ENCODE measurements at regions not wholly inside any gene's neighbourhood (a gene's known extent, or its start where the extent isn't known, plus 50 kb on each side); places are given as distances from the start of the nearest gene placed in this dataset.

DNA sequence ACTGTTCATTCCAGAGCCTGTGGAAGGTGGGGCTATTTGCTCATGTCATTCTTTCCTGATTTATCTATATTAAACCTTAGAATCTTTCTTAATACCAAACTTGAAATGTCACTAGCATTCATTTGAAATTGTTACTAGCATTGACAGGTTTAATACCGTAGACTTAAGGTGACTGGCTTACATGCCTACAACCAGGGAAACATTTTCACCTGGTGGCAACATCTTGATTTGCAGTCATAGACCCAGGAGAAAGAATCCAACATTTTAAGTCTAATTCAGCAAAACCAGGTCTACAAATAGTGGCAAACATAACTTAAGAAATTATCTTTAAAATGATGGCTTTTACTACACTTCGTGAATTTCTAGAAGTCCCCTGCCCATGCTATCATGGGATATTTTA is 353.7 kb downstream of the HTR7 start:
- DNase-seq = no peak

DNA sequence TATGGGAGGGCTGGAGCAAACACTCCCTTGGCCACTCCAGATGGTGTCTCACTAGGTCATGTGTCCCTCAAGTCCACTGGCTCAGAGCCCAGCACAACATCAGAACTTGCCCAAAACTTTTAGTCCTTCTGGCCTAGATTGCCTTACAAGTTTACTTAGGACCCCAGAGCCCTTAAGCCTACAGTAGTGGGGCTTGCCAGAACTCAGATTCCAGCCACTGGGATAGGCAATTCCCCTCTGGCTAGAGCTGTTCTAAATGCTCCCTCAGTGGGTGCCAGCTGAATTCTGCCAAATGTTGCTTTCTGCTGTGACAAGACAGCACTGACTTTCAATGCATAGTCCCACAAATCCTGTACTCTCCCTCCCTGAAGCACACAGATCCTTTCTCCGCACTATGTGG is 331.1 kb downstream of the HTR7 start:
- no peak for DNase-seq

DNA sequence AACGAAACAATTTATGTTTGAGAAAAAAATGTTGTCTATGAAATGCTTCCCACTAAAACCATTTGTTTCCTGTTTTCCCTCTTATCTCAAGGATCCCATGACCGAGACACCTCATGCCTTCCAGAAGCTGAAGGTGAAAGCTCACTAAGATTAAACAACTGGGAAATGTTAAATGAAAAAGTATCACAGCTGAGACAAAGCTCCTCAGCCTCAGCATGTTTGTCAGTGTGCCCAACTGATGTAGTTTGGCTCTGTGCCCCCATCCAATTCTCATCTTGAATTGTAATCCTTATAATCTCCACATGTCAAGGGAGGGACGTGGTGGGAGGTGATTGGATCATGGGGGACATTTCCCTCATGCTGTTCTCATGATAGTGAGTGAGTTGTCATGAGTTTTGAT is 327.3 kb downstream of the HTR7 start:
- DNase-seq = no peak

DNA sequence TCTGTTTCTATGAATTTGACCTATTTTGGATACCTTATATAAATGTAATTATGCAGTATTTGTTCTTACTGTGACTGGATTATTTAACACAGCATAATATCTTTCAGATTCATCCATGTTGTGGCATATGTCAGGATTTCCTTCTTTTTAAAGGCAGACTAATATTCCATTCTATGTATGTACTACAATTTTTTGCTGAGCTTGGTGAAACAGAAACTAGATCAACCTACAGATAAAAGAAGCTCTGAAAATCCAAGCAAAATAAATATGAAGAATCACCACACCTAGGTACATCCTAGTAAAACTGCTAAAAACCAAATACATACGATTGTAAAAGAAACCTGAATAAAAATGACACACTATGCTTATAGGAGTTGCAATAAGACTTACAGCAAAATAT is 300.5 kb downstream of the HTR7 start:
- DNase-seq = no peak

DNA sequence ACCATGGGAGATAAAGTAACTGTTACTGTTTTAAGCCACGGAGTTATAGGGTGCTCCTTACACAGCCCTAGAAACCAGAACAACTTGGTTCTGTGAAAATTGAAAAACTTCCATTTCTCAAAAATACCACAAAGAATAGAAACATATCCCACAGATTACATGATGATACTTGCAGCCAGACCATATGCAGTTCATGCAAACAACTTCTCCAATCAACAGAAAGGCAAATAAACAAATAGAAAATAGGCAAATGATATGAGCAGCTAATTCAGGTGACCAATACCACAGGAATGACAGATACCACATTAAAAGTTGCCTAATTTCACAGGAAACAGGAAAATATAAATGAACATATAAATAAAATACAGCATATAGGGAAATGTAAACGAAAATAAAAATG is 297.5 kb downstream of the HTR7 start:
- no peak for DNase-seq

DNA sequence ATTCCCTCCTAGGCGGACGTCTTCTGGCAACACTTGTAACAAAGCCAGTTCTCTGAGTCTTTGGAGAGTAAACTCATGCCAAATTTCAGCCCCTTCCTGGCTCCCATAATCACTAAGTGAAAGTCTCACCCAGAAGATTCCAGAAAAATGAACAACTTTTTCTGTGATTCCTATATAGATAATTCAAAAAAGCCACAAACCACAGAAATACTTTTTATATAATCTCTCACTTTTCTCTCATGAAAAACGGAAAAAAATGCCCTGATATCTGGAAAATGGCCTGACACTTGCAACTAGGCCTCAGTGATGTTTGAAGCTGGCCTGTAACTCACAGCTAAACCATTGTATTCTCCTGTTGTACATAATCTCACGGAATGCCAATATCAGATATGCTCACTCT is 296.2 kb downstream of the HTR7 start:
- DNase-seq = no peak

DNA sequence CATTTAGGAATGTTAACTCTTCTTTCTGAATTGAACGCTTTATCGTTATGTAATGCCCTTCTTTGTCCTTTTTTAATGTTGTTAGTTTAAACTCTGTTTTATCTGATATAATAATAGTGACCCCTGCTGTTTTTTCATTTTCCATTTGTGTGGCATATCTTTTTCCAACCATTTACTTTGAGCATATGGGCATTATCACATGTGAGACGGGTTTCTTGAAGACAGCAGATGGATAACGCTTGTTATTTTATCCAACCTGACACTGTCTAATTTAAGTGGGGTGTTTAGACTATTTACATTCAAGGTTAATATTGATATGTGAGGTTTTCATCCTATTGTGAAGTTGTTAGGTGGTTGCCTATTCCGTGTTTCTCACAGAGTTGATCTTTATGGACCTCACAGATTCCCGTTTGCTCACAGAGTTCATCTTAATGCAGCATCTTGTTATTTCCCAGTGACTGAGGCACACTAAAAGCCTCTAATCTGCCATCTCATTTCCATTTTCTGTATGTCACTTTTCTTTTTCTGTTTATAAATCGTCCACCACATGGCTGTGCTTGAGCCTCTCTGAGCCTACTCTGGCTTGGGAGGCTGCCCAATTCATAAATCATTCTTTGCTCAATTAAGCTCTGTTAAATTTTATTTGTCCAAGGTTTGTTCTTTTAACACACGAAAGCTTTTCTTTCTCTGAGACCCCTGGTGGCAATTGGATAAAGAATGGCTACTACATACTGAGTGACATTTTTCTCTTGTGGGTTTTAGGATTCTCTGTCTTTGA is 286.2 kb downstream of the HTR7 start:
- no peak for DNase-seq

DNA sequence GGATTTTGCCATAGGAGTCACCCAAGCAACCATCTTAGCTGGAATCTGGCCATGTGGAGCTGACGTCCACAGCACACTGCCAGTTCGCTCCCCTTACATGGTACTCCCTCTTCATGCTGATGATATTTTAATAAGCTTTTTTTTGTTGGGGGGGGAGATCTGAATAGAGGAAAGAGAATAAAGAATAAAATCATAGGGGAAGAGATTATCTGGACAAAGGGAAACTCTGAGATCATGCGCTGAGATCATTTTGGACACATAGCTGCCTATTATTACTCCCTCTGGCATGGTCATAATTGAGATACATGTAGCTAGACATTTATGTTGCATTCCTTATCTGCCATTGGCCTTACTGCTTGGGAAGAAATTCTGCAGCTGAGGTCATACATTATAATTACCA is 282.7 kb downstream of the HTR7 start:
- no peak for DNase-seq

DNA sequence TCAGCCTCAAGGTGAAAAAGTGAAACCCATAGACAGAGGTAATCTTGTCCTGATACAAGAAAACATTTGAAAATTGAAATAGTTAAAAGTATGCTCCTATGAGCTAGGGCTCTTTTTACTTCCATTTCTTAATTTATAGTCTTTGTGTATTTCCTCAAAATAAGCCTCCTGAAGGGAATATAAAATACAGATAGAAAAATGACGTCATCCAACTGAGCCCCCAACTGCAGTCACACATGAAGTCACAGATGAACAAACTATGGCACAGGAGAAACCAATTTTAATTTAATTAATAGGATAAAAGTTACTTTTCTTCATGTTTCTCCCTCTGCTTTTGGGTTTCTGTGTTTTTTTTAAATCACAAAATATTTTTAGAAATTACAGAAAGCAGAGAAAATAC is 280.3 kb downstream of the HTR7 start:
- DNase-seq = no peak

DNA sequence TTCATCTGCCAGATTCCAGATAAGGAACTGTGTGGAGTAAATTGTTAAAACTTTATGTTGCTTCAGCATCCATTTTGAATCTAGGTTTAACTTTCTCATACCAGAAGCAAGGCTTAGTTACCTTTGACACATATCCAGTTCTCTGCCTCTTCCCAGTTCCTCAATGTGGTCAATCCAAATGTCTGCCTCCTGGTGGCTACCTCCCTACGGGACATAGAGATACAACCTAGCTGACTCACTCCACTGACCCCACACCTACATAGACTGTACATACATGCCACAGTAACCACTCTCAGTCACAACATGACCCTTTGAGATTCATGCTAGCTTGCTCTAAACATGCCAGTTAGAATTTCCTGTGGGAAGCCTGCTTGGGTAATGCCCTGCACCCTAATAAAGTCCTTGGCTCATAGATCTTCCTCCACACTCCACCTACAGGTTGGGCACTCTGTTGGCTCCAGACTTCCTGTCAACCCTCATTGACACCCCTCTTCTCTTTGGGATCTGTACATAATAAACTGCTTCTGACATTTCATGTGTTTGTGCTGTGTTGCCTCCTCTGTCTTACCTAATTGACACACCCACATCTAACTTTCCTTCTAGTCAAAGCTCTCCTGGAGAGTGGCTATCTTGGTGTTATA is 278.1 kb downstream of the HTR7 start:
- DNase-seq = no peak

DNA sequence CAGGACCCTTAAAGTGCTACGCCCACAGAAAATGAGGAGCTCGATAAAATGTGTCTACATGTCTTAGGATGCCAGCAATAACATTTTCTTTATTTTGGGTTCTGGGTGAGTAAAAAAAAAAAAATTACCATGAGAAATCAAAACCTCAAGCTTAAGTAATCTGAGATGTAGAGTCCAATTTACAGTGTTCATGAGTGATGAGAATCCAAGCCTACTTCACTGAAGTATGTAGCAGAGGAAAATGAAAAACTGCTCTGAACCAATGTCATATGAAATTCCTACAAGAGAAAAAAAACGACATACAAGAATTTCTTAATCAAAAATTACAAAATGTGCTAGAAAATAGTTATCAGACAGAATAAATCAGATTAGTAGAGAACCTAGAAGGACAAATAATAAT is 274.4 kb downstream of the HTR7 start:
- no peak for DNase-seq

DNA sequence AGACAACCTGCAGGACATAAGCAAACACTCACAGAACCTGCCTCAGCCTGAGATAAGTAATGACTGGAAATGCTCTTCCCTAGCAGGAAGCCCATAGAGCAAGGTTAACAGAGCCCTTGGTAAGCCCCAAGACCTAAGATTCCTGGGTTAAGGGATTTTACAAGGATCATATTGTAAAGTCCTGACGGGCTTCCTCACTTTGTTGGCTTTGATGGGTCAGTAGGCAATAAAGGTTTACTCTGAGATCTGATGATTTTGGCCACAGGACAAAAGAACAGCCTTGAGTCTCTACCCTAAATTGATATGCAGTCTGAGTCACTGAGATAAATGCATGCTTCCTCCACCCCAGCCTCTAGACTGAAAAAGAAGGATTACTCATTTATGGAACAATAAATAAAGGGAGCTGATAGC is 270.8 kb downstream of the HTR7 start:
- DNase-seq = no peak

DNA sequence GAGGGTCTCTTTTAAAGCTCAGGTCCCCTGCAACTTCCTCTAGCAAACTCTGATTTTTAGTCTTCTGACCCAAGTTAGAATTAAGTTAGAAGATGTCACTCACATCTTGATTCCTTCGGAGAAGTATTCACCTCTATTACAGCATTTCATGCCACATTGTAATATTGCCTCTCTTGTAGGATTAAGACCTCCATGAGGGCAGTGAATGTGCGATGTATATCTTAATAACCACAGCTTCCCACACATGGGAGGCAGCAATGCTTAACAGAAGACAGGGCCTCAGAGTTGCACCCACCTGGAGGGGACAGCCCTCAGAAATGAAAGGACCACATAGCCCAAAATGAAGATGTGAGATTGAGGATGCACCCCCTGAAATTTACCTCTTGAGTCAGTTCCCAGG is 270.3 kb downstream of the HTR7 start:
- DNase-seq = no peak

DNA sequence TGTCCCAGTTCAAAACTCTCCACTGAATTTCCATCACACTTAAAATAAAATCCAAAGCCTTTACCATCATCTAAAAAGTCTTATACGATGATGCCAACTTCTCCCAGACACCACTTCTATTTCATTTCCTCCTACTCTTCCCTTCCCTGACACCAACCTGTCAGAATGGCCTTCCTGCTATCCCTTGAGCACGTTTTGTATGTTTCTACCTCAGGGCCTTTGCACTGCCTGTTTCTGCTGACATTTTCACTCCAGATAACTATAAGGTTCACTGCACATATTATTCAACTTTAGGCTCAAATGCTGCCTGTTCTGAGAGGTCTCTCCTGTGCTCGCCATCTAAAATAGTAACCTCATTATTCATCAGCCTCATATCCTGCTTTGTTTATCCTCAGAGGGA is 269.6 kb downstream of the HTR7 start:
- DNase-seq = no peak

DNA sequence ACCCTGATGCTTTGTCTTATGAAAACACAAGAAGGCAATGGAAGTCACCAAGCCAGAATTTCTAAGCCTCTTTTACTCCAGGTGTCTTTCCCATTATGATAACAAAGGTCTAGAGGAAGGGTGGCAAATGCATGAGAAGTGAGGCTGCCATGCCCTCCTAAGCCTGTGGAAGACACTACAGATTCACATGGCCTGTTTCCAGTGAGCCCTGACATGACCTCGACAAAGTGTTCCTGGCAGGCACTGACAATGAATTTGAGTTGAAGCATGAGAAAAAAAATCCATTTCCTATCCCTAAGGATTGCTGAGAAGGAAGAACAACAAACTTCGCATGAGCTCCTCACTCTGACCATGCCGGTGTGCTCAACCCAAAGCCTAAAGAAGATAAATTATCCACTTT is 268.0 kb downstream of the HTR7 start:
- DNase-seq = no peak

DNA sequence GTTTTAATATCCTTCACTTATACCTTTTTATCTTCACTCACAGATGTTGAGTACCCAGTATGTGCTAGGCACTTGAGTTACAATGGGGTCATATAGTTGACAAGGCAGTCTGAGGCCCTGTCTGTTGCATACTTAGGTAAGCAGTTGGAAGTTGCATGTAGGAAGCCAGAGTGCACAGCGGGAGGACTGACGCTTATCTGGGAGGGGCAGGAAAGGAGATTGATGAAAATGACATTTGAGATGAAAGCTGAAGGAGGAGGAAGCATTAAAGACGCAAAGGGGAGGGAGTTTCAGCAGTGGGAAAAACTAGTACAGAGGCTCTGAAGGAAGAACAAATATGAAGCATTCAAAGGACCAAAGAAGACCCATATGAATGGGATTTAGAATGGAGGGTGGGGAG is 266.2 kb downstream of the HTR7 start:
- no peak for DNase-seq

DNA sequence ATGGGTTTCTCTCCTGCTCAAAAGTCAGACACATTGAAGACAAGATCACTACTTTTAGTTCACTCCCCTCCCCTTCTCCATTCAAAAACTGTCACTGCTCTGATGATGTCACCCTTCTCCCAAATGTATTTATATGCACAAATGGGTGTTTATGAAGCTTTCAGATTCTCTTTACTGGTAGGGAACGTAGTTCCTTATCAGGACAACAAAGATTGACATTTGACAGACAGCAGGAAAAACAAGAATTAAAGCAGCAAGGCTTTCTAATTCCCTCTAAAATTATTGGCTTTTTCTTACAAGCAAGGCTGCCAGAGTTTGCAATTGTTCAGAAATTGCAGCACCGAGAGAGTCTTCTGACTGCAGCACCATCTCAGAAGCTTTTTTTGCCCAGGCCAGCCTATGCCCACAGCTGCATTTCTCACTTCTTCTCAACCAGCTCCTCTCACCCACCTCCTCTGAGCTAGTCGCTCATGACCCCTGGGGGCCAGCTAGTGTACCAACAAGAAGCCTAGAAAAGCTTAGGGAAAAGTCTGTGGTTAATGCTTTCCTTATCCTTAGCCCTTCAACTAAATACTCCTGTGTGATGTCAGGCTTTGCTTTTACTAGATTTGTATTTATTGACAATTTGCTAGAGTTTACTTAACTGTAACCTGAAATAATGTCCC is 265.1 kb downstream of the HTR7 start:
- DNase-seq = no peak

DNA sequence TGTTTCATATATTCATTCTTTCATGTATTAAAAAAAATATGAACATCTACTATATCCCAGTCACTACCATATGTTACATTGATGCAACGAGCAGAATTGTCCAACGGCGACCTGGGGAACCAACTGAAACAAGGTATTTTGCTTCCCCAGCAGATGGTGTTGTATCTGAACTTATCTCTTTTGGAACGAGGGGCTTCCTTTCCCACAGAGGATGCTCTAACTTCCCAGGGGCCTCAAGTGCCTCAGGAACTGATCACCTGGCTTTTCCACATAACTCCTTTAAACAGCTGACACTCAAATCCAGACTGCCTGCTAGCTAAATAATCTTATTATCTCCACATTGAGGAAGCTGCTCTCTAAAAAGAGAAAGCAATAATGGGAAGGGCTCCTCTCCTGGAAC is 259.3 kb downstream of the HTR7 start:
- no peak for DNase-seq

DNA sequence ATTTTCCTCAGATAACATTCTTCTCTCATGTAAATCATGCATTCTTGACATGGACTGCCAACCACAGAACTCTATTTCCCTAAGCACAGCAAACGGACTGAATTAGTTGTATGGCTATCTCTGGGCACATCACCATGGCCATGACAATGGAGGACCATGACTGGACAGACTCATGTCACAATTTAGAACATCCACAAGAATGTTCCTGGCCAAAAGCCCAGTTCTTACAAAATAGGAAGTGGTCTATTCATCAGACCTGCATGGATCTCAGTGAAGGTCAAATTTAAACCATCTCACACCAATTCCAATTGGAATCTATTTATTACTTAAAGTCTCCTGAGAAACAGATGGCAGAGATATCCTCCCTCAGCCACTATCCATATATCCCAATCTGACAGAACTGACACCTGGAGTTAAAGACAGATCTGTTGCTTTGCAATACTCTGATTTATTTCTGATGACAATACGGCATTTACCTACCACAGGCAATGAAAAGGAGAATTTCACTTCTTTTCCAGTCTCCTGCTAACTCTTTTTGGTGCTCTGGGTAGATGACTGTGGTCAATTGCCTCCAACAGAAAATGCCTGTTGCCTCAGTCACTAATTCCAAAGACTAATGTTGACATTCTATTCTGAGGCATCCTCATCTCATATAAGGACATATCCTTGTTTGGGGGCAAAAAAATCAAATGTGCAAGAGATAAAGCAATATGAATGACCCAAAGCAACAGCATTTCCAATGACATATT is 254.8 kb downstream of the HTR7 start:
- no peak for DNase-seq

DNA sequence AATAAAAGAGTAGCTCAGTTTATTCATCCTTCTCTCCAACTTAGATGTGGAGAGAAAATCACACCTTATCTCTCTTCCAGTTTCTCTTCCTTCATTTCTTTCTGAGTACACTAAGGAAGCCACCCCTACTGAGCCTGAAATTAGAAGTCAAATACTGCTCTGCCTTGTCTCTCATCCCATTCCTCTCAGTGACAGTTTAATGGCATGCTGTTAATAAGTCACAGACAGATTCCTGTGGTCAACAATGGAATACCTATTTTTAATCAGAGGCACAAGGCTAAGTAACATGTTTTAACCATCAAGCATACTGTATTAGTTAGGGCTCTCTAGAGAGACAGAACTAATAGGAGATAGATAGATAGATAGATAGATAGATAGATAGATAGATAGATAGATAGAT is 253.2 kb downstream of the HTR7 start:
- DNase-seq = no peak

DNA sequence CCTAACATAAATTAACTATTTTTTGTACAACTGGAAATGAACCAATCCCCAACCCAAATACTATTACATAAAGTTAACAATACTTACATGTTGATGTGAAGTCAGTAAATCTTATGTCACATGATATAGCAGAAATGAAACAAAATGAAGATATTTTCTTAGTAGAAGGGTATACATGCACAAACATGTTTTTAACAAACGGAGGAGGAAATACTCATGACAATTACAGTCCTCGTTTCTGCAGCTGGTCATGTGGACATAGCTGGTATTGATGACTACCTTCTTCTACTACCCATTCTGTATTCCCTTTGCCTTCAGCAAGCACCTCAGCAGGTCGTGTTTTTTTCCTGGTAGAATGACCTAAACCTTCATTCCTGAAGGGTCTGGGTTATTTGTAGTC is 252.3 kb downstream of the HTR7 start:
- no peak for DNase-seq

DNA sequence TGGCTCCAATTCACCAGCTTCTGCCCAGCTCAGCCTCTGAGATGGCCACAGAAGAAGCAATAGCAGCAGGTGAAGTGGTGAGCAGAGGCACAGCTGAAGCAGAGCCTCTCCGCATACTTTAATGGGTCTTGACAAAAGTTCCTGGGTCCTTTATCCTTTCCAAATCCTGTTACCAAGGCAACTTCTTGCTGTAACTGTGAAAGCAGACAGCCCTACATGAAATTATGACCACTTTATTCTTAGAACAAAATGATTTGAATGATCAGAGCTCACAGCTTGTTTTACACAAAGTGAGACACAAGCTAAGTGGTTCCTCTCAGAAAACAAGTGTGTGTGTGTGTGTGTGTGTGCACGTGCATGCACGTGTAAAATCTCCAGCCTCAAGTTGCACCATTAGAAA is 245.6 kb downstream of the HTR7 start:
- DNase-seq = no peak

DNA sequence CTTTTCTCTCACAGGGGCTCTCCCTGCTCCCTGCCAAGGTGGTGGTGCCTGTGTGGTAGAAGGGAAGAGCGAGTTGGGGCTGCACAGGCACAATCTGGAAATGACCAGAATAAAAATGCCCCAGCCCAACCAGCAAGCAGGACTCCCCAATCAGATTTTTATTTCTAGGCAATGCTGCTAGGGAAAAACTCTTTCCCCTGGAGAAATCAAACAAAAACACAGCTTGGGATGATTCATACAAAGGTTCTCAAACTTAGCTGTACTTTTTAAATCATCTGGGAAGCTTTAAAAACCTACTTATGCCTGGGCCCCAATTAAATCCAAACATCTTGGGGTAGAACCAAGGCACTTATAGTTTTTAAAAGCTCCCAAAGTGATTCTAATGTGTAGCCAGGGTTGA is 243.2 kb downstream of the HTR7 start:
- no peak for DNase-seq

DNA sequence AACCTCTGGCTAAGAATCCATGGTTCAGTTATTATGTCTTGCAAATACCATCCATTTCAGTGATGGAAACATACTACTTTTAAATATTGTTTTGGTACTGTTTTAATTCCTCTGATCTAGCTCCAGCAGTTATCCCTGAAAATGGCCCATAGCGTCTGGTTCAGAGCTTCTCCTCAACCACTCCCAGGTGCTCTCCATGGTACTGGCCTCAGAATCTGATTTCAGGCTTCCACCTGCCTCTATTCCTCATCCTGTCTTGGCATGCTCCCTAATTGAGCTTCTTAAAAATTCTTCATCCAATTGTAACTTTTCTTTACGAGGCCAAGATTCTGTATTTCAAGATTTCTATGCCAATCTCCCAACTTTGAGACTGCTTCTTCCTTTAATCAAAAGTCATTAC is 236.3 kb downstream of the HTR7 start:
- no peak for DNase-seq

Measured in CD4-positive, alpha-beta T cell treated with Interferon alpha-2 for 1 hour (primary cell).